Thoracic aorta (tissue), 2 donors: ENCODE measurements at regions not wholly inside any gene's neighbourhood (a gene's known extent, or its start where the extent isn't known, plus 50 kb on each side); places are given as distances from the start of the nearest gene placed in this dataset.

Source experiments
- ATAC-seq: fragments of 150-250 bp; one replicate; pipeline ENCODE4 v1.8.0; 2017; ENCODE audit warnings: low read depth; ENCODE audit not compliant: insufficient number of reproducible peaks, low FRiP score
- DNase-seq: peaks from one replicate; pipeline ENCODE4 v3.0.0-alpha.2; 2020; ENCODE audit warnings: low spot score
- H3K27ac ChIP-seq, 2 donors: fragments of 200-600 bp; sonication (generic); 1 replicate in 1 of 2; 2 replicates in 1 of 2; pipeline ENCODE4 v1.5.1; 2016; ENCODE audit warnings: mild to moderate bottlenecking in 2 of 2, moderate library complexity in 2 of 2
- H3K27me3 ChIP-seq: fragments of 200-600 bp; sonication (generic); replicated peaks from 2 replicates; pipeline ENCODE4 v1.6.0; 2016; ENCODE audit warnings: mild to moderate bottlenecking; ENCODE audit not compliant: insufficient read depth
- H3K36me3 ChIP-seq: fragments of 200-600 bp; sonication (generic); one replicate; pipeline ENCODE4 v1.5.1; 2016
- H3K4me1 ChIP-seq, 2 donors: fragments of 200-600 bp; sonication (generic); 1 replicate in 1 of 2; 2 replicates in 1 of 2; pipeline versions ENCODE4 v1.5.1 to v1.6.0; 2016; ENCODE audit warnings: low read depth in 2 of 2, mild to moderate bottlenecking in 1 of 2; ENCODE audit not compliant: control insufficient read depth in 1 of 2
- H3K4me3 ChIP-seq: fragments of 200-600 bp; sonication (generic); 2 replicates; pipeline ENCODE4 v1.5.1; 2016; ENCODE audit warnings: mild to moderate bottlenecking
- H3K9me3 ChIP-seq: fragments of 200-600 bp; sonication (generic); 2 replicates; pipeline ENCODE4 v1.5.1; 2016
- TF ChIP-seq, protein P1 (sequence below): fragments of 200-600 bp; sonication (generic); IDR thresholded peaks from one replicate; pipeline ENCODE4 v1.5.1; 2019; ENCODE audit warnings: antibody characterized with exemption

DNA sequence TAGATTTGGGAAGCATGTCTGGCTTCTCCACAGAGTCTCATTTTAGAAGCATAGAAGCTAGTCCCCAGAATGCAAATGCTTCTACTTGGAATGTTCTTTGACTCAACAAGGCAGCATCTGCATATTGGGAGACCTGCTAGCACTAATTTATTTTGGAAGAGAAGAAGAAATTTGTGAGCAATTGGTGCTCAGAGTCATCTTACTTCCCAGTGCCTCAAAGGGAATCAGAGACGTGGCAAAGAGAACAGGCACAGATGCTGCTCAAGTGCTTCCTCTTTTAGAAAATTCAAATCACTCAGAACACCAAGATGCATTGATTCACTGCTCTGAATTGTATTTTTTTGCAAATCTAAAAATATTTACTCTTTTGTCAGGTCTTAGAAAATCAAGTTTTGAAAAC, 255.7 kb downstream of the BRINP2 start:
- no peak overlapping the region for H3K4me3 ChIP-seq
- DNase-seq (no peak), ATAC-seq (no peak)
- no peaks in the 10 kb centered on the region for H3K4me1 ChIP-seq
- TF ChIP-seq, protein P1, sequence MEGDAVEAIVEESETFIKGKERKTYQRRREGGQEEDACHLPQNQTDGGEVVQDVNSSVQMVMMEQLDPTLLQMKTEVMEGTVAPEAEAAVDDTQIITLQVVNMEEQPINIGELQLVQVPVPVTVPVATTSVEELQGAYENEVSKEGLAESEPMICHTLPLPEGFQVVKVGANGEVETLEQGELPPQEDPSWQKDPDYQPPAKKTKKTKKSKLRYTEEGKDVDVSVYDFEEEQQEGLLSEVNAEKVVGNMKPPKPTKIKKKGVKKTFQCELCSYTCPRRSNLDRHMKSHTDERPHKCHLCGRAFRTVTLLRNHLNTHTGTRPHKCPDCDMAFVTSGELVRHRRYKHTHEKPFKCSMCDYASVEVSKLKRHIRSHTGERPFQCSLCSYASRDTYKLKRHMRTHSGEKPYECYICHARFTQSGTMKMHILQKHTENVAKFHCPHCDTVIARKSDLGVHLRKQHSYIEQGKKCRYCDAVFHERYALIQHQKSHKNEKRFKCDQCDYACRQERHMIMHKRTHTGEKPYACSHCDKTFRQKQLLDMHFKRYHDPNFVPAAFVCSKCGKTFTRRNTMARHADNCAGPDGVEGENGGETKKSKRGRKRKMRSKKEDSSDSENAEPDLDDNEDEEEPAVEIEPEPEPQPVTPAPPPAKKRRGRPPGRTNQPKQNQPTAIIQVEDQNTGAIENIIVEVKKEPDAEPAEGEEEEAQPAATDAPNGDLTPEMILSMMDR, result no peak
- H3K36me3 ChIP-seq, result no peaks in the 10 kb centered on the region
- no peaks in the 10 kb centered on the region for H3K27me3 ChIP-seq
- no peaks in the 10 kb centered on the region for H3K9me3 ChIP-seq
- H3K27ac ChIP-seq, result no peak overlapping the region

DNA sequence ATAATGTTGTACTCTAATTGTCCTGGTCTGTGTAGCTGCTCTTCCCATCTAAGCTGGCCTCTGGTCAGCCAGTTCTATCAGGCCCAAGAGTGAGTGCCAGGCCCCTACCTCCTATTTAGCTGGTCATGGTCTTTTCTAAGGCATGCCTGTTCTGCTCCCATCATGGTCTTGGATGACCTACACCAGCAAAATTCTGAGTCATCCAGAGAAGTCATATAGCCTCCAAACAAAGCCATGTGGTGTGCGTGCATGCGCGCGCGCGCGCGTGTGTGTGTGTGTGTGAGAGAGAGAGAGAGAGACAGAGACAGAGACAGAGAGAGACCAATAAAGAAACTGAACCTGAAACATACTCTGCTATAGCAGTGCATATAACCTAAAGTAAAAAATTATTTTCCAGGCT, 254.4 kb downstream of the BRINP2 start:
- no peak for DNase-seq
- TF ChIP-seq, protein P1, result no peak
- ATAC-seq, result no peak
- no peak overlapping the region for H3K27ac ChIP-seq
- no peaks in the 10 kb centered on the region for H3K36me3 ChIP-seq
- no peaks in the 10 kb centered on the region for H3K27me3 ChIP-seq
- no peaks in the 10 kb centered on the region for H3K4me1 ChIP-seq
- no peak overlapping the region for H3K4me3 ChIP-seq
- no peaks in the 10 kb centered on the region for H3K9me3 ChIP-seq

GRCh38 chr1:177424744-177425143, 254.0 kb downstream of the BRINP2 start:
- no peaks in the 10 kb centered on the region for H3K9me3 ChIP-seq
- TF ChIP-seq, protein P1, result no peak
- H3K4me3 ChIP-seq, result no peak overlapping the region
- no peaks in the 10 kb centered on the region for H3K27me3 ChIP-seq
- no peak for ATAC-seq
- no peak overlapping the region for H3K27ac ChIP-seq
- DNase-seq, result no peak
- H3K4me1 ChIP-seq, result no peaks in the 10 kb centered on the region
- H3K36me3 ChIP-seq, result no peaks in the 10 kb centered on the region

GRCh38 chr1:177423090-177423489, 252.3 kb downstream of the BRINP2 start:
- Histone ChIP-seq H3K27ac (no peak overlapping the region), H3K4me1 (no peaks in the 10 kb centered on the region), H3K36me3 (no peaks in the 10 kb centered on the region), H3K4me3 (no peak overlapping the region), H3K27me3 (no peaks in the 10 kb centered on the region), H3K9me3 (no peaks in the 10 kb centered on the region)
- ATAC-seq (no peak), DNase-seq (no peak)
- TF ChIP-seq, protein P1, result no peak

DNA sequence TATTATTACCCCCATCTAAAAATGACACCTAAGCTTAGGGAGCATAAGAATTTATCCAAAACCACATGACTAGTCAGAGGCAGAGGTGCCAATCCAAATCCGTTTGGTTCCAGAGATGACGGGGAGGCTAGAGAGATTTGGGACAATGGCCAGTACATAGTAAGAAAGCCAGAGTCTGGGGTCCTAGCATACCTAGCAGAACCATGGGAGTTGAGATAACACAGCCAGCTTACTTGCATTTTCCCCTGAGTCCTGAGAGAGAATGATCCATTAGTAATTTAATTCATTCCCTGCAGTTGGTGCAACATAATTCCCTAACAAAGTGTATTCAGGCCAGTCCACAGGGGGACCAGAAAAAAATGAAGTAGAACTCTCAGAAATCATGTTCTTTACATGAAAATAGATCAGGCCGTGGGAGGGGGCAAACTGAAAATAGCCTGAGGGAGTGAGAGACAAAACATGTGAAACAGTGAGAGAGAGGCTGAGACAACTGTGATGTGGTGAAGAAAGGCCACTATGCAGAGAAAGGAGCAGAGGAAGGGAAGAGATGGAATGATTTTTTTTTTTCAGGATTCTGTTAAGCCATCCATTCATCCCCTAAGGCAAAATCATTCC, 243.3 kb downstream of the BRINP2 start:
- Histone ChIP-seq H3K27me3 (no peaks in the 10 kb centered on the region), H3K9me3 (no peaks in the 10 kb centered on the region), H3K36me3 (no peaks in the 10 kb centered on the region), H3K4me1 (no peaks in the 10 kb centered on the region), H3K27ac (no peak overlapping the region), H3K4me3 (no peak overlapping the region)
- DNase-seq (no peak), ATAC-seq (no peak)
- TF ChIP-seq, protein P1, result no peak
